Thoracic aorta (tissue), 2 donors: ENCODE measurements at regions not wholly inside any gene's neighbourhood (a gene's known extent, or its start where the extent isn't known, plus 50 kb on each side); places are given as distances from the start of the nearest gene placed in this dataset.

ENCODE experiments used
- ATAC-seq: fragments of 150-250 bp; one replicate; pipeline ENCODE4 v1.8.0; 2017; ENCODE audit warnings: low read depth; ENCODE audit not compliant: insufficient number of reproducible peaks, low FRiP score
- DNase-seq: peaks from one replicate; pipeline ENCODE4 v3.0.0-alpha.2; 2020; ENCODE audit warnings: low spot score
- H3K27ac ChIP-seq, 2 donors: fragments of 200-600 bp; sonication (generic); 1 replicate in 1 of 2; 2 replicates in 1 of 2; pipeline ENCODE4 v1.5.1; 2016; ENCODE audit warnings: mild to moderate bottlenecking in 2 of 2, moderate library complexity in 2 of 2
- H3K27me3 ChIP-seq: fragments of 200-600 bp; sonication (generic); replicated peaks from 2 replicates; pipeline ENCODE4 v1.6.0; 2016; ENCODE audit warnings: mild to moderate bottlenecking; ENCODE audit not compliant: insufficient read depth
- H3K36me3 ChIP-seq: fragments of 200-600 bp; sonication (generic); one replicate; pipeline ENCODE4 v1.5.1; 2016
- H3K4me1 ChIP-seq, 2 donors: fragments of 200-600 bp; sonication (generic); 1 replicate in 1 of 2; 2 replicates in 1 of 2; pipeline versions ENCODE4 v1.5.1 to v1.6.0; 2016; ENCODE audit warnings: low read depth in 2 of 2, mild to moderate bottlenecking in 1 of 2; ENCODE audit not compliant: control insufficient read depth in 1 of 2
- H3K4me3 ChIP-seq: fragments of 200-600 bp; sonication (generic); 2 replicates; pipeline ENCODE4 v1.5.1; 2016; ENCODE audit warnings: mild to moderate bottlenecking
- H3K9me3 ChIP-seq: fragments of 200-600 bp; sonication (generic); 2 replicates; pipeline ENCODE4 v1.5.1; 2016
- TF ChIP-seq, protein P1 (sequence below): fragments of 200-600 bp; sonication (generic); IDR thresholded peaks from one replicate; pipeline ENCODE4 v1.5.1; 2019; ENCODE audit warnings: antibody characterized with exemption

DNA sequence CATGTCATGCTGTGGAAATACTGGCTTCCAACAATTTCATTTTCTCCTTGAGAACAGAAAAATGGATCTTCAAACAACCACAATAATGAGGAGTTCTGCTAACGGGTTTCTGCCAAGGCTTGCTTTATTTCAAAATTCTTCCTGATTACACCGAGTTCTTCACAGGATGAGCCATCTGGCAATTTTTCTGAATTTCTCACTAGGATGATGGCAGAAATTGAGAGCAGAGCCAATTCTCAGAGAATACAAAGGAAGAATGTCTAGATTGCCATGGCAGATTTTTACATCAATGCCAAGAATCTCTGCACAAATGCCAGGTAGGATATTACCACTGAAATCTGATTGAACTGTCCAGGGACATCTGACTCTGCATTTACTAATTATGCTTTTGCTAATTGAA is 619.0 kb upstream of the CHRM3 start:
- Histone ChIP-seq H3K4me1 (no peaks in the 10 kb centered on the region), H3K27me3 (no peaks in the 10 kb centered on the region), H3K36me3 (no peaks in the 10 kb centered on the region), H3K27ac (no peak overlapping the region), H3K4me3 (no peak overlapping the region), H3K9me3 (peaks cover 11% of the 10 kb centered on the region)
- DNase-seq (no peak), ATAC-seq (no peak)
- TF ChIP-seq, protein P1, sequence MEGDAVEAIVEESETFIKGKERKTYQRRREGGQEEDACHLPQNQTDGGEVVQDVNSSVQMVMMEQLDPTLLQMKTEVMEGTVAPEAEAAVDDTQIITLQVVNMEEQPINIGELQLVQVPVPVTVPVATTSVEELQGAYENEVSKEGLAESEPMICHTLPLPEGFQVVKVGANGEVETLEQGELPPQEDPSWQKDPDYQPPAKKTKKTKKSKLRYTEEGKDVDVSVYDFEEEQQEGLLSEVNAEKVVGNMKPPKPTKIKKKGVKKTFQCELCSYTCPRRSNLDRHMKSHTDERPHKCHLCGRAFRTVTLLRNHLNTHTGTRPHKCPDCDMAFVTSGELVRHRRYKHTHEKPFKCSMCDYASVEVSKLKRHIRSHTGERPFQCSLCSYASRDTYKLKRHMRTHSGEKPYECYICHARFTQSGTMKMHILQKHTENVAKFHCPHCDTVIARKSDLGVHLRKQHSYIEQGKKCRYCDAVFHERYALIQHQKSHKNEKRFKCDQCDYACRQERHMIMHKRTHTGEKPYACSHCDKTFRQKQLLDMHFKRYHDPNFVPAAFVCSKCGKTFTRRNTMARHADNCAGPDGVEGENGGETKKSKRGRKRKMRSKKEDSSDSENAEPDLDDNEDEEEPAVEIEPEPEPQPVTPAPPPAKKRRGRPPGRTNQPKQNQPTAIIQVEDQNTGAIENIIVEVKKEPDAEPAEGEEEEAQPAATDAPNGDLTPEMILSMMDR = no peak

DNA sequence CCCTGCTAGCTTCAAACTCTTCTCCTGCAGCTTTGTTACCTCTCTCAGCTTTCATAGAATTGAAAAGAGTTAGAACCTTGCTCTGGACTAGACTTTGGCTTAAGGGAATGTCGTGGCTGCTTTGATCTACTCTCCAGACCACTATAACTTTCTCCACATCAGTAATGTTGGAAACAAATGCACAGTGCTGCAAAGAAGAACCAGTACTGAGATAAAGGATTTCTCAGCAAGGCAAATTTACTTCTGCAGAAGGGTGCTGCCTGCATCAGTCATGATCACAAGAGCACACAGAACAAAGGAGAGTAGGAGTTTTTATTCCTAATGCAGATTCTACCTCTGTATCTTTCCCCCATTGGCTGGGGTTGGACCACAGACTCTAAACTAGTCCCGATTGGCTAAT is 621.6 kb upstream of the CHRM3 start:
- Histone ChIP-seq H3K36me3 (no peaks in the 10 kb centered on the region), H3K4me3 (no peak overlapping the region), H3K9me3 (peaks cover 11% of the 10 kb centered on the region), H3K27me3 (no peaks in the 10 kb centered on the region), H3K27ac (no peak overlapping the region), H3K4me1 (no peaks in the 10 kb centered on the region)
- no peak for DNase-seq
- TF ChIP-seq, protein P1 = no peak
- no peak for ATAC-seq

DNA sequence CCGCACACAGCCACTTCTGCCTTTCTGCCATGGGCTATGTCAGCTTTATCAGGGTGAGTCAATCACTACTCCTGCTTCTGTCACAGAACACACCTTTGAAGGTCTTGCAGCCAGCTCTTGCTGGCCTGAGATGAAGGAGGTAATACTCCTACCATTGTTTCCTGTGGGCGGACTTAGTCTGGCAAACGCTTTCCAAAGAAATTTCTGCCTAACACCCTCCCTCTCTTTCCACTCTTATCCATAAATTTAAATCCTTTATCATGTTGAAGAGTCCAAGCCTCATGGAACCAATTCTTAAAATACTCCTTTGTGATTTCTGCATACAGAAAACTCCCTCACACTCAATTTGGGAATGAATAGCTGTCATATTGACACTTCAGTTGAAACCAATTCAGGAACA is 633.1 kb upstream of the CHRM3 start:
- Histone ChIP-seq H3K36me3 (no peaks in the 10 kb centered on the region), H3K4me3 (no peak overlapping the region), H3K9me3 (no peaks in the 10 kb centered on the region), H3K4me1 (no peaks in the 10 kb centered on the region), H3K27ac (no peak overlapping the region), H3K27me3 (no peaks in the 10 kb centered on the region)
- DNase-seq (no peak), ATAC-seq (no peak)
- TF ChIP-seq, protein P1 = no peak

DNA sequence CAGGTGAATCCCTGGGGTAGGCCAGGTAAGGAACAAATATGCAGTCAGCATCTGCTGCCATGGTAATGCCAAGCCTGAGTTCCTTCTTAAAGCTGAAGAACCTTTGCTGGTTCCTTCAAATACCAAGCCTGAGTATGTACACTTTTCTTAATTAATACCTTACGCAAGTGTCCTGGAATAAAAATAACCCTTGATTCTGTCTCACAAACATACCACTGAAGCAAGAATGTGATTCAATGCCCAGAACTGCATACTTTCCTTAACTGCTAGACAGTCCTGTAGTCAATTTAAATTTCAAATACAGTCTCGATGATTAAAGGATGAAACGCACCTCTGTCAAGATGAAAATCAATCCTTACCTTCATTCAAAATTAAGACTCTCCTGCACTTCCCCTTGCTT is 634.0 kb upstream of the CHRM3 start:
- Histone ChIP-seq H3K36me3 (no peaks in the 10 kb centered on the region), H3K4me3 (no peak overlapping the region), H3K27ac (no peak overlapping the region), H3K9me3 (no peaks in the 10 kb centered on the region), H3K27me3 (no peaks in the 10 kb centered on the region), H3K4me1 (no peaks in the 10 kb centered on the region)
- TF ChIP-seq, protein P1 = no peak
- ATAC-seq (no peak), DNase-seq (no peak)

DNA sequence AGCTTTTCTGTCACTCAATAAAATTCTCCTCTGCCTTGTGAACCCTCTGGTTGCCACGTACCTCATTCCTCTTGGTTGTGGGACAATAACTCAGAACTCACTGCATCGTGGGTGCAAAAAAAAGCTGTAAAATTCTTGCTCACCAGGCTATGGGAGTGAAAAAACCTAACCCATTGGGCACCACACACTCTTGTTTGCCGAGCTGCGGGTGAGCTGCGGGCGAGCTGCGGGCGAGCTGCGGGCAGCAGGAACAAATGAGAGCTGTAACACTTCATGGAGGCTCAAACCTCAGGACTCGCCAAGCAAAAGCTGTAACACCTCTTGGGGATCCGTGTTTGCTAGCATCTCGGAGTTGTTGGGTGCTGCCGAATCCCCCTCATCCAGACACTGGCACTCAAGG is 641.3 kb upstream of the CHRM3 start:
- no peaks in the 10 kb centered on the region for H3K27me3 ChIP-seq
- ATAC-seq (no peak), DNase-seq (no peak)
- no peaks in the 10 kb centered on the region for H3K9me3 ChIP-seq
- H3K27ac ChIP-seq = no peak overlapping the region
- H3K4me3 ChIP-seq = no peak overlapping the region
- H3K36me3 ChIP-seq = no peaks in the 10 kb centered on the region
- TF ChIP-seq, protein P1 = no peak
- no peaks in the 10 kb centered on the region for H3K4me1 ChIP-seq
